K562 (cell line): ENCODE measurements at regions not wholly inside any gene's neighbourhood (a gene's known extent, or its start where the extent isn't known, plus 50 kb on each side); places are given as distances from the start of the nearest gene placed in this dataset.

Experiments
- ATAC-seq: fragments of 200-7000 bp; cut with Tn5 transposase; 3 replicates; pipeline ENCODE4 v1.9.1; 2020; ENCODE audit warnings: moderate library complexity
- BruUV-seq: library from RNA; stranded (reverse); fragments of 400-500 nt; replicated peaks from 2 replicates; lab custom pipeline; 2021; lab: Mats Ljungman, UMichigan
- CTCF ChIA-PET: fragments of 300-600 bp; formaldehyde crosslinking; extraction: SDS; loops from one replicate; lab custom pipeline; 2021; ENCODE audit warnings: low intra/inter-chr PET ratio; lab: Yijun Ruan, JAX
- POLR2A ChIA-PET: fragments of 300-600, 350-650 bp; sonication (Branson Sonifier 250); formaldehyde crosslinking; extraction: SDS; loops from one replicate; lab custom pipeline; 2021; ENCODE audit warnings: antibody characterized with exemption, inconsistent platforms; lab: Yijun Ruan, JAX
- DNase-seq, 4 experiments: peaks; one replicate each; pipeline versions ENCODE4 v3.0.0 to v3.0.0-alpha.2; 2011 to 2018; ENCODE audit warnings: low spot score in 3 of 4, mixed read lengths in 3 of 4; ENCODE audit errors: extremely low read depth in 1 of 4
- FAIRE-seq: peaks from 2 replicates; lab custom pipeline; 2011; peaks lifted over from hg19 to GRCh38; lab: Jason Lieb, UNC
- H2AFZ ChIP-seq: 2 replicates; pipeline ENCODE4 v1.6.0; 2011; ENCODE audit warnings: low read depth, low read length, control low read depth, inconsistent platforms
- H3K27ac ChIP-seq: fragments of 200-600 bp; 3 replicates; pipeline ENCODE4 v1.8.0; 2011; ENCODE audit warnings: low read depth, mild to moderate bottlenecking, control low read depth, inconsistent platforms, low read length, moderate library complexity, mixed read lengths; ENCODE audit errors: extremely low read depth
- H3K27me3 ChIP-seq, 2 experiments: fragments of 300-600 bp in 1 of 2; 2 replicates in 1 of 2; 3 replicates in 1 of 2; pipeline versions ENCODE4 v1.6.0 to v1.8.0; 2011; ENCODE audit warnings: inconsistent platforms in 2 of 2, low read length in 2 of 2, mild to moderate bottlenecking in 1 of 2, mixed read lengths in 1 of 2, moderate library complexity in 1 of 2; ENCODE audit not compliant: control insufficient read depth in 2 of 2, insufficient read depth in 2 of 2
- H3K36me3 ChIP-seq: fragments of 300-600 bp; 3 replicates; pipeline ENCODE4 v1.8.0; 2011; ENCODE audit warnings: mild to moderate bottlenecking, low read length, inconsistent platforms; ENCODE audit not compliant: control insufficient read depth, insufficient read depth
- H3K4me1 ChIP-seq, 2 experiments: fragments of 200-600 bp in 1 of 2; replicated peaks in 1 of 2; 2 replicates in 1 of 2; 3 replicates in 1 of 2; pipeline versions ENCODE4 v1.5.1 to v1.8.0; 2011; ENCODE audit warnings: inconsistent platforms in 2 of 2, low read length in 2 of 2, mild to moderate bottlenecking in 1 of 2, mixed read lengths in 1 of 2, moderate library complexity in 1 of 2; ENCODE audit not compliant: control insufficient read depth in 2 of 2, insufficient read depth in 2 of 2
- H3K4me2 ChIP-seq: 2 replicates; pipeline ENCODE4 v1.6.1; 2011; ENCODE audit warnings: low read length, control low read depth, inconsistent platforms, mixed read lengths; ENCODE audit not compliant: insufficient read depth
- H3K4me3 ChIP-seq: fragments of 200-600 bp; sonication (generic), shearing (Covaris generic); 2 replicates; pipeline ENCODE4 v1.5.1; 2016; ENCODE audit warnings: control low read depth, inconsistent platforms
- H3K79me2 ChIP-seq: fragments of 200-600 bp; 3 replicates; pipeline ENCODE4 v1.8.0; 2011; ENCODE audit warnings: low read length, inconsistent platforms; ENCODE audit not compliant: control insufficient read depth, insufficient read depth
- H3K9ac ChIP-seq, 2 experiments: 2 replicates each; pipeline versions ENCODE4 v1.6.0 to v1.6.1; 2011; ENCODE audit warnings: low read depth in 2 of 2, low read length in 2 of 2, control low read depth in 1 of 2, inconsistent platforms in 1 of 2, mild to moderate bottlenecking in 1 of 2, mixed read lengths in 1 of 2; ENCODE audit not compliant: insufficient read depth in 1 of 2
- H3K9me1 ChIP-seq: one replicate; pipeline ENCODE4 v1.6.0; 2011; ENCODE audit warnings: inconsistent platforms, mild to moderate bottlenecking, low read length, moderate library complexity; ENCODE audit not compliant: control insufficient read depth, insufficient read depth
- H3K9me3 ChIP-seq: replicated peaks from 2 replicates; pipeline ENCODE4 v1.5.1; 2011; ENCODE audit warnings: low read depth, low read length, inconsistent platforms; ENCODE audit not compliant: control insufficient read depth, insufficient read depth
- H4K20me1 ChIP-seq: replicated peaks from 2 replicates; pipeline ENCODE4 v1.6.1; 2011; ENCODE audit warnings: low read length, inconsistent platforms, mixed read lengths; ENCODE audit not compliant: control insufficient read depth, insufficient read depth
- BRD9 ChIP-seq: fragments of 450-650 bp; IDR thresholded peaks from 2 replicates; pipeline ENCODE4 v1.6.1; 2018; ENCODE audit warnings: low read depth; ENCODE audit not compliant: partially characterized antibody
- CBX2 ChIP-seq: fragments of 200-600 bp; sonication (generic); IDR thresholded peaks from one replicate; pipeline ENCODE4 v1.6.1; 2012; ENCODE audit warnings: mild to moderate bottlenecking, low read length, inconsistent platforms; ENCODE audit not compliant: insufficient read depth, poor library complexity, severe bottlenecking
- CBX5 ChIP-seq: IDR thresholded peaks from 2 replicates; pipeline ENCODE4 v1.6.1; 2014; ENCODE audit warnings: low read depth, borderline replicate concordance
- FOXA3 ChIP-seq, 2 experiments: fragments of 450-650 bp in 1 of 2; sonication (generic) in 1 of 2; formaldehyde crosslinking; IDR thresholded peaks in 1 of 2; conservative IDR thresholded peaks in 1 of 2; 2 replicates each; pipeline versions ENCODE4 v1.4.0 to v1.8.0; 2020 to 2022; ENCODE audit warnings: mild to moderate bottlenecking in 2 of 2, missing genetic modification reagents in 1 of 2
- POLR3G ChIP-seq: IDR thresholded peaks from 2 replicates; pipeline ENCODE4 v1.6.1; 2011; ENCODE audit not compliant: insufficient read length, insufficient replicate concordance; ENCODE audit errors: extremely low read depth
- PRMT5 ChIP-seq: sonication (generic); formaldehyde crosslinking; IDR thresholded peaks from 2 replicates; pipeline ENCODE4 v1.5.0; 2020; ENCODE audit warnings: missing genetic modification reagents
- RFX5 ChIP-seq: IDR thresholded peaks from 2 replicates; pipeline ENCODE4 v1.6.1; 2011; ENCODE audit warnings: low read depth, mild to moderate bottlenecking, improper control_type of control experiment, low read length
- ZKSCAN8 ChIP-seq: fragments of 200-800 bp; sonication (Bioruptor generic); IDR thresholded peaks from 2 replicates; pipeline ENCODE4 v1.6.1; 2016; ENCODE audit warnings: missing genetic modification characterization, missing compliant biosample characterization
- ZNF133 ChIP-seq: fragments of 250-450 bp; sonication (Bioruptor Pico); IDR thresholded peaks from 2 replicates; pipeline ENCODE4 v1.4.0; 2020; ENCODE audit warnings: mild to moderate bottlenecking
- ZNF766 ChIP-seq: fragments of 200-800 bp; sonication (Bioruptor generic); conservative IDR thresholded peaks from 2 replicates; pipeline ENCODE4 v1.6.1; 2016; ENCODE audit warnings: missing genetic modification characterization, missing compliant biosample characterization
- ZNF778 ChIP-seq: fragments of 450-650 bp; formaldehyde crosslinking; IDR thresholded peaks from 2 replicates; pipeline ENCODE4 v1.4.0; 2020; ENCODE audit warnings: mild to moderate bottlenecking, moderate library complexity
- WGBS: fragments of 100-300 bp; shearing (Covaris generic); methylation state at CpG from one replicate; pipeline ENCODE4 v1.1.6; 2016; ENCODE audit warnings: low coverage, mixed read lengths; ENCODE audit not compliant: insufficient coverage; ENCODE audit errors: missing lambda C conversion rate; 5-methylcytosine and 5-hydroxymethylcytosine counted together
- in situ Hi-C: fragments of 300-500 bp; cut with MboI; formaldehyde crosslinking; loops from 4 replicates; pipeline ENCODE4 v1.15.0; 2018; ENCODE audit warnings: inconsistent platforms, mixed read lengths
- intact Hi-C: fragments of 100-400 bp; cut with micrococcal nuclease; formaldehyde crosslinking; loops from 2 replicates; pipeline ENCODE4 v1.14.2; 2022
- TF ChIP-seq, protein P1 (sequence below): sonication (generic); formaldehyde crosslinking; IDR thresholded peaks from 2 replicates; pipeline ENCODE4 v1.8.1; 2022; ENCODE audit warnings: missing genetic modification reagents

DNA sequence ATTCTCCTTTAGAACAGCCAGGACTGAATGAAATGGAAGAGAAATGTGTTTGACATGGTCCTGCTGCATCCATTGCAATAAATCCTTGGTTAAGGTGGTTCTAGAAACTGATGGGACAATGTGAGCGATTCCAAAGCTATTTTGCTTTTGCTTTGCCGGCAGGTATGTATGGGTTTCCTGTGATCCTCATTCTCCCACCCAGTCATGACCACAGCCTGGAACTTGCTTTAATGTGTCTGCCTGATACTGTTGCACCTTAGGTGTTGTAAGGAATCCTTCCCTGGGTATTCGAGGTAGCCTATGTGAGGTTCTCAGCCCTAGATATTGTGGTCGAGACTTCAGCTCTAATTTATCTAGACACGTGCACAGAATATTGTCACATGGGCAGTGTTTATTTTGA, 86.1 kb downstream of the ZNF518B start:
- no TSS peak for BruUV-seq
- in situ Hi-C loops (no loop called here), intact Hi-C loops (no loop called here)
- Histone ChIP-seq H3K27me3 (no peaks in the 10 kb centered on the region), H3K27ac (no peak overlapping the region), H4K20me1 (no peaks in the 10 kb centered on the region), H3K9ac (no peak overlapping the region), H3K9me3 (no peaks in the 10 kb centered on the region), H3K9me1 (no peaks in the 10 kb centered on the region), H3K4me2 (no peak overlapping the region; the same call in 1 of the 2 replicates), H2AFZ (peak overlapping the region; percentile 78), H3K36me3 (no peaks in the 10 kb centered on the region), H3K79me2 (no peaks in the 10 kb centered on the region), H3K4me1 (peaks cover 3 to 17% of the 10 kb centered on the region in 2 experiments; a peak in 4 of 5 replicates), H3K4me3 (no peak overlapping the region)
- TF ChIP-seq CBX5, result no peak
- 0 out of 2 replicates have a peak, but pooled peaks have one; percentile 24 for TF ChIP-seq ZNF766 (CRISPR knock-in tag)
- POLR2A ChIA-PET, result no interaction called here
- CTCF ChIA-PET, result no interaction called here
- DNase-seq, result no peak
- 55% methylated on average over 5 of the region's 5 CpGs for WGBS
- FAIRE-seq, result no peak
- no peak for ATAC-seq

- no peaks in the 10 kb centered on the region for H4K20me1 ChIP-seq
- H3K9ac ChIP-seq, result no peak overlapping the region
- no peaks in the 10 kb centered on the region for H3K27me3 ChIP-seq
- no peaks in the 10 kb centered on the region for H3K9me3 ChIP-seq
- FAIRE-seq (no peak), ATAC-seq (no peak), DNase-seq (no peak)
- no peak overlapping the region for H3K27ac ChIP-seq
- H3K79me2 ChIP-seq, result no peaks in the 10 kb centered on the region
- no peaks in the 10 kb centered on the region for H3K9me1 ChIP-seq
- no peaks in the 10 kb centered on the region for H3K36me3 ChIP-seq
- 0 out of 2 replicates have a peak overlapping the region, but pooled peaks have one; percentile 17 for H2AFZ ChIP-seq
- no peak overlapping the region for H3K4me2 ChIP-seq
- intact Hi-C loops, result no loop called here
- in situ Hi-C loops, result no loop called here
- WGBS, result 41% methylated on average over 2 of the region's 2 CpGs
- CTCF ChIA-PET, result no interaction called here
- POLR2A ChIA-PET, result interaction anchor here (0.8 to 1.4 kb wide), 2 partner anchors 10 to 251 kb away, joined by 3 to 4 read pairs; no protein-coding TSS in a partner anchor
- no TSS peak for BruUV-seq
- peaks cover 3 to 18% of the 10 kb centered on the region in 2 experiments; a peak in 4 of 5 replicates for H3K4me1 ChIP-seq
- no peak overlapping the region for H3K4me3 ChIP-seq
- TF ChIP-seq BRD9 (no peak), PRMT5 (no peak), CBX2 (no peak), FOXA3 (CRISPR knock-in tag; conservative IDR thresholded peaks at IDR 0.05 in 1 of 2, IDR thresholded peaks at IDR 0.05 in 1 of 2) (no peak), RFX5 (no peak), ZKSCAN8 (CRISPR knock-in tag) (no peak), POLR3G (no peak), ZNF778 (CRISPR knock-in tag) (no peak), ZNF133 (CRISPR knock-in tag) (no peak)
- TF ChIP-seq, protein P1, sequence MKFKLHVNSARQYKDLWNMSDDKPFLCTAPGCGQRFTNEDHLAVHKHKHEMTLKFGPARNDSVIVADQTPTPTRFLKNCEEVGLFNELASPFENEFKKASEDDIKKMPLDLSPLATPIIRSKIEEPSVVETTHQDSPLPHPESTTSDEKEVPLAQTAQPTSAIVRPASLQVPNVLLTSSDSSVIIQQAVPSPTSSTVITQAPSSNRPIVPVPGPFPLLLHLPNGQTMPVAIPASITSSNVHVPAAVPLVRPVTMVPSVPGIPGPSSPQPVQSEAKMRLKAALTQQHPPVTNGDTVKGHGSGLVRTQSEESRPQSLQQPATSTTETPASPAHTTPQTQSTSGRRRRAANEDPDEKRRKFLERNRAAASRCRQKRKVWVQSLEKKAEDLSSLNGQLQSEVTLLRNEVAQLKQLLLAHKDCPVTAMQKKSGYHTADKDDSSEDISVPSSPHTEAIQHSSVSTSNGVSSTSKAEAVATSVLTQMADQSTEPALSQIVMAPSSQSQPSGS (CRISPR knock-in tag), result no peak
These were observed 87.7 kb downstream of the ZNF518B start for GRCh38 chr4:10369517-10369916.
